PC-3 (cell line): ENCODE measurements at regions not wholly inside any gene's neighbourhood (a gene's known extent, or its start where the extent isn't known, plus 50 kb on each side); places are given as distances from the start of the nearest gene placed in this dataset.
A peak's percentile ranks its signal among the peaks of the same experiment; 100 is the strongest.

ENCODE experiments used
- ATAC-seq: fragments of 200-7000 bp; cut with Tn5 transposase; 2 replicates; pipeline ENCODE4 v1.9.1; 2020; ENCODE audit warnings: mild to moderate bottlenecking, moderate library complexity
- BruUV-seq: library from RNA; stranded (reverse); fragments of 400-500 nt; replicated peaks from 2 replicates; lab custom pipeline; 2021; lab: Mats Ljungman, UMichigan
- CTCF ChIA-PET: fragments of 300-600 bp; sonication (Branson Sonifier 250); formaldehyde crosslinking; loops from one replicate; lab custom pipeline; 2022; ENCODE audit warnings: antibody characterized with exemption; lab: Charles Lee
- POLR2A ChIA-PET: fragments of 300-600 bp; sonication (Branson Sonifier 250); formaldehyde crosslinking; loops from one replicate; lab custom pipeline; 2022; ENCODE audit warnings: antibody characterized with exemption; ENCODE audit not compliant: unreplicated experiment; lab: Charles Lee
- DNase-seq: peaks from one replicate; pipeline ENCODE4 v3.0.0-alpha.2; 2015
- H2AFZ ChIP-seq: fragments of 300-600 bp; sonication (generic); 2 replicates; pipeline ENCODE4 v1.6.0; 2016; ENCODE audit warnings: antibody characterized with exemption, low read length
- H3F3A ChIP-seq: fragments of 300-600 bp; sonication (generic); one replicate; pipeline ENCODE4 v1.6.0; 2017; ENCODE audit warnings: antibody characterized with exemption, low read length, control low read depth, mild to moderate bottlenecking; ENCODE audit not compliant: unreplicated experiment
- H3K27ac ChIP-seq: fragments of 300-600 bp; sonication (generic); 2 replicates; pipeline ENCODE4 v1.5.1; 2016; ENCODE audit warnings: mild to moderate bottlenecking, low read length
- H3K27me3 ChIP-seq: fragments of 300-600 bp; sonication (generic); 2 replicates; pipeline ENCODE4 v1.6.1; 2016; ENCODE audit warnings: low read length, mixed read lengths
- H3K36me3 ChIP-seq: fragments of 300-600 bp; sonication (generic); 2 replicates; pipeline ENCODE4 v1.6.1; 2016; ENCODE audit warnings: low read depth, mixed run types, low read length, mixed read lengths
- H3K4me1 ChIP-seq: fragments of 300-600 bp; sonication (generic); 2 replicates; pipeline ENCODE4 v1.5.1; 2016; ENCODE audit warnings: low read length; ENCODE audit not compliant: insufficient read depth
- H3K4me2 ChIP-seq: fragments of 300-600 bp; sonication (generic); 2 replicates; pipeline ENCODE4 v1.6.0; 2016; ENCODE audit warnings: low read length
- H3K4me3 ChIP-seq: fragments of 300-600 bp; sonication (generic); 2 replicates; pipeline ENCODE4 v1.5.1; 2016; ENCODE audit warnings: mild to moderate bottlenecking, low read length, mixed read lengths
- H3K79me2 ChIP-seq: fragments of 300-600 bp; sonication (generic); 2 replicates; pipeline ENCODE4 v1.6.1; 2017; ENCODE audit warnings: low read length, mixed read lengths
- H3K9ac ChIP-seq: fragments of 300-600 bp; sonication (generic); 2 replicates; pipeline ENCODE4 v1.6.0; 2016; ENCODE audit warnings: mild to moderate bottlenecking, low read length
- H3K9me2 ChIP-seq: fragments of 300-600 bp; sonication (generic); replicated peaks from 2 replicates; pipeline ENCODE4 v1.6.1; 2016; ENCODE audit warnings: mixed run types, low read length, mixed read lengths
- H3K9me3 ChIP-seq: fragments of 300-600 bp; sonication (generic); 2 replicates; pipeline ENCODE4 v1.6.1; 2016; ENCODE audit warnings: low read length, mixed read lengths
- H4K20me1 ChIP-seq: fragments of 300-600 bp; sonication (generic); 2 replicates; pipeline ENCODE4 v1.6.1; 2016; ENCODE audit warnings: low read length, mixed read lengths
- CTCF ChIP-seq: fragments of 300-600 bp; sonication (generic); conservative IDR thresholded peaks from 2 replicates; pipeline ENCODE4 v1.5.1; 2017; ENCODE audit warnings: antibody characterized with exemption, low read depth, mild to moderate bottlenecking, low read length
- EZH2 ChIP-seq: fragments of 300-600 bp; sonication (generic); IDR thresholded peaks from one replicate; pipeline ENCODE4 v1.6.1; 2017; ENCODE audit warnings: antibody characterized with exemption, mild to moderate bottlenecking, low read length; ENCODE audit not compliant: unreplicated experiment
- EZH2phosphoT487 ChIP-seq: fragments of 300-600 bp; sonication (generic); IDR thresholded peaks from 2 replicates; pipeline ENCODE4 v1.6.1; 2018; ENCODE audit warnings: mild to moderate bottlenecking, antibody characterized with exemption, low read length, borderline replicate concordance
- intact Hi-C: fragments of 100-400 bp; cut with micrococcal nuclease; formaldehyde crosslinking; loops from 2 replicates; pipeline ENCODE4 v1.9.0; 2023

GRCh38 chr14:38623661-38624060, 367.8 kb upstream of the CLEC14A start:
- H4K20me1 ChIP-seq: no peaks in the 10 kb centered on the region
- no peaks in the 10 kb centered on the region for H3K9me3 ChIP-seq
- CTCF ChIA-PET: no interaction called here
- no peak overlapping the region for H3K27ac ChIP-seq
- H2AFZ ChIP-seq: no peak overlapping the region
- no peaks in the 10 kb centered on the region for H3K27me3 ChIP-seq
- no peaks in the 10 kb centered on the region for H3K9me2 ChIP-seq
- no peak overlapping the region for H3K4me3 ChIP-seq
- BruUV-seq: no TSS peak
- intact Hi-C loops: no loop called here
- no peak overlapping the region for H3K4me2 ChIP-seq
- H3F3A ChIP-seq: no peaks in the 10 kb centered on the region
- H3K79me2 ChIP-seq: no peaks in the 10 kb centered on the region
- no peak overlapping the region for H3K9ac ChIP-seq
- POLR2A ChIA-PET: no interaction called here
- ATAC-seq (no peak), DNase-seq (peak; percentile 1)
- H3K36me3 ChIP-seq: no peaks in the 10 kb centered on the region
- no peak for TF ChIP-seq EZH2
- TF ChIP-seq EZH2phosphoT487: no peak
- TF ChIP-seq CTCF: no peak
- no peaks in the 10 kb centered on the region for H3K4me1 ChIP-seq

- no peak for TF ChIP-seq EZH2
- peak; percentile 39 for TF ChIP-seq CTCF
- no peak for TF ChIP-seq EZH2phosphoT487
- H3K79me2 ChIP-seq: no peaks in the 10 kb centered on the region
- no peaks in the 10 kb centered on the region for H3K4me1 ChIP-seq
- no TSS peak for BruUV-seq
- no peaks in the 10 kb centered on the region for H3K36me3 ChIP-seq
- H3K27me3 ChIP-seq: no peaks in the 10 kb centered on the region
- no peaks in the 10 kb centered on the region for H3K9me2 ChIP-seq
- no peak for DNase-seq
- H3K9ac ChIP-seq: no peak overlapping the region
- H3K4me3 ChIP-seq: no peak overlapping the region
- no peak for ATAC-seq
- POLR2A ChIA-PET: no interaction called here
- intact Hi-C loops: no loop called here
- H3K4me2 ChIP-seq: no peak overlapping the region
- H3K9me3 ChIP-seq: no peaks in the 10 kb centered on the region
- no peaks in the 10 kb centered on the region for H3F3A ChIP-seq
- CTCF ChIA-PET: no interaction called here
- no peak overlapping the region for H2AFZ ChIP-seq
- no peaks in the 10 kb centered on the region for H4K20me1 ChIP-seq
- no peak overlapping the region for H3K27ac ChIP-seq
Measured at GRCh38 chr14:38618514-38618913, 362.6 kb upstream of the CLEC14A start.

- Histone ChIP-seq H3K9me2 (no peaks in the 10 kb centered on the region), H3K4me2 (no peak overlapping the region), H3K79me2 (no peaks in the 10 kb centered on the region), H4K20me1 (no peaks in the 10 kb centered on the region), H3K9ac (no peak overlapping the region), H3K27ac (no peak overlapping the region), H3K4me3 (no peak overlapping the region), H2AFZ (no peak overlapping the region), H3K4me1 (no peaks in the 10 kb centered on the region), H3K9me3 (no peaks in the 10 kb centered on the region), H3F3A (no peaks in the 10 kb centered on the region), H3K36me3 (no peaks in the 10 kb centered on the region), H3K27me3 (no peaks in the 10 kb centered on the region)
- intact Hi-C loops: no loop called here
- ChIA-PET CTCF (no interaction called here), POLR2A (no interaction called here)
- no peak for TF ChIP-seq EZH2
- TF ChIP-seq CTCF: no peak
- no peak for TF ChIP-seq EZH2phosphoT487
- ATAC-seq (no peak), DNase-seq (peak; percentile 15)
- BruUV-seq: no TSS peak
Measured at GRCh38 chr14:38616959-38617358, 361.1 kb upstream of the CLEC14A start.
